ENCODE measurements at regions not wholly inside any gene's neighbourhood (a gene's known extent, or its start where the extent isn't known, plus 50 kb on each side); places are given as distances from the start of the nearest gene placed in this dataset.

DNA sequence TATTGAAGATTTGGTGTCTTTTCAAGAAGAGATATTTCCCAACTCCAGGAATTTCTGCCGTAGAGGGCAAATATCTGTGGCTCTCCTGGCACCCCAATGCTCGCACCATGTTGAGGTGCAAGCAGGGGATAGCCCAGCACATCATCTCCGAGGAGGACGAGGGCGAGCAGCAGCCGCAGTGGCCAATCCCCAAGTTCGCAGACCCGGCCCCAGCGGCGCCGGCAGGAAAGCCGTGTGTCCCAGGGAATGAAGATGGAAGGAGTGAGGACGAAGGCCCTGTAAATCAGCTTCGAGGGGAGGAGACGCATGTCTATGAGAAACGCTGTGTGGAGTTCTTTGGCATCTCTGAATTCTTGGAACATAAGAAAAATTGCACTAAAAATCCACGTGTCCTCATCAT lies 213.4 kb upstream of the UBE2E2 start:
- ATAC-seq (no peak), DNase-seq (ENCODE audit: low spot score in 2 of 2) (no peak)
- no peak overlapping the region for H3K27ac Mint-ChIP-seq
- peaks cover 0 to 4% of the 10 kb centered on the region in 2 donors for H3K36me3 Mint-ChIP-seq
- H3K9me3 Mint-ChIP-seq: peaks cover 7 to 15% of the 10 kb centered on the region in 2 donors

DNA sequence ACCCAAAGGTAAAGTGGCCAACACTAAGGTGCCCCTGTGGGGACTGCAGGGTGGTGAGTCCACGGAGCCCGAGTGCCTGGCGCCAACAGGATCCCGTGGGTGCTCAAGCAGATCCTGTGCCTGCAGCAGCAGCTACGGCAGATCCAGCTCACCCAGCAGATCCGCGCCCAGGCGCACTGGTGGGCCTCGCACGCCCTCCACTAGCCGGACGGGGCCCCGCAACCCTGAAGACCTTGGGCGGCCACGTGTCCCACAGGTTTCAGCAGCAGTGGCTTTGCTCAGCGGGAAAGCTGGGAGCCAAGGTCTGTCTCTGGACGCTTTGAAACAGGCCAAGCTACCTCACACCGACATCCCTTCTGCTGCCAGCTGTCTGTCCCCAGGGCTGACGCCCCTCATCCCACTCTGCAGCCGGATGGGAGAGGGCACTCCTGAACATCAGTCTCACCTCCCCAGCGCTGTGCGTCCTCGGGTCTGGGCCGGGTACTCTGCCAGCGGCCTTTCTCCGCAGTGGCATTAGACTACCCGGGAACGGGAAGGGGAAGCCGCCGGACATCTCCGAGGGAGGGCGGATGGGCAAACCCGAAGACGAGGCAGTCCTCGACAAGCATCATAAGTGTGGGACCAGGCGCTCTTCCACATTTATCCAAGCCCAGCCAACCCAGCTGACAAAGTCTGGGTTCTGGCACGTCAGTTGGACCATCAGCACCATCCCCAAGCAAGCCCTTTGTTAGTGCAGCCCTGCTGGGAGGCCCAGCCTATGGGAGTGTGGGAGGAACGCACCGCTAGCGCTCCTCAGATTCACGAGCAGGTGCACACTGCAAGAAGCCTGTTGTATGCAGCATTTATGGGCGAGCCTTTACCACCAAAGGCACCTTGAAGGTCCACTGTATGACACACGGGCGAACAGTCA lies 212.6 kb upstream of the UBE2E2 start:
- ATAC-seq: no peak
- DNase-seq (ENCODE audit: low spot score in 2 of 2): no peak
- no peak overlapping the region for H3K27ac Mint-ChIP-seq
- peaks cover 0 to 13% of the 10 kb centered on the region in 2 donors for H3K9me3 Mint-ChIP-seq
- peaks cover 0 to 4% of the 10 kb centered on the region in 2 donors for H3K36me3 Mint-ChIP-seq

DNA sequence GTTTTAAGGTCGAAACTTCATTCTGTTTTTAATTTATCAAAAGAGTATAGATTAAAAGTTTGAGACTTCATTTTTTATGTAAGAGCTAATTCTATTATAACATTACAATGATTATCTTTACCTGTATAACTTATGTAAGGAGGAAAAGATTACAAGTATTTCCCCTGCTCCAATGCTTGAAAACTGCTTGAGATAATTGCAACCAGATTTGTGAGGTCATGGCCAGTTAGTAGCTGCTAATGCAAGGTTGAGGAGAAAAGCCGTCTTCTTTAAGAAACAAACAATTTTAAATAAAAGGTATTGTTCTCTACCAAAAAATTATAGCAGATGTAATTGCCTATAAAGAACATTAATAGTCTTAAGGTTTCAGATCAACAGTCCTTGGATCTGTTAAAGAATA lies 208.3 kb upstream of the UBE2E2 start:
- Mint-ChIP-seq H3K27ac (no peak overlapping the region), H3K9me3 (no peaks in the 10 kb centered on the region), H3K36me3 (peaks cover 0 to 4% of the 10 kb centered on the region in 2 donors)
- no peak for DNase-seq (ENCODE audit: low spot score in 2 of 2)
- ATAC-seq: no peak

GRCh38 chr3:22996920-22997571 lies 206.1 kb upstream of the UBE2E2 start:
- H3K27ac Mint-ChIP-seq: peak overlapping the region in 1 of 2 donors; percentile 53
- H3K36me3 Mint-ChIP-seq: no peaks in the 10 kb centered on the region

DNA sequence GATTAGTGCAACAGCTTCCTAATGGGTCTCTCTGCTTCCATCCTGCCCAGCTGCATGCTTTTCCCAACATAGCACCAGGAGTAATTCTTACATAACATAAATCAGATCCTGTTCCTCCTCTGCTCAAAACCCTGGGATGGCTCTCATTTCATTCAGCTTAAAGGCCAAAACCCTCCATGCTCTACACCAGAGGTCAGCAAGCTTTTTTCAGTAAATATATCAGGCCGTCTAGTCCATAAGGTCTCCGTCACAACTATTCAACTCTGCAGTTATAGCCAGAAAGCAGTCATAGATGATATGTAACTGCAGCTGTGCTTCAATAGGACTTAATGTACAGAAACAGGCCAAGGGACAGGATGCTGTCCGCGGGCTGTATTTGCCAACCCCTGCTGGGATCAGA lies 202.8 kb upstream of the UBE2E2 start:
- ATAC-seq (no peak), DNase-seq (ENCODE audit: low spot score in 2 of 2) (no peak)
- Mint-ChIP-seq H3K36me3 (no peaks in the 10 kb centered on the region), H3K27ac (no peak overlapping the region), H3K9me3 (no peaks in the 10 kb centered on the region)

More at GRCh38 chr3:22996920-22997571, 206.1 kb upstream of the UBE2E2 start:
- ATAC-seq: no peak
- H3K9me3 Mint-ChIP-seq: no peaks in the 10 kb centered on the region
- DNase-seq (ENCODE audit: low spot score in 2 of 2): no peak

DNA sequence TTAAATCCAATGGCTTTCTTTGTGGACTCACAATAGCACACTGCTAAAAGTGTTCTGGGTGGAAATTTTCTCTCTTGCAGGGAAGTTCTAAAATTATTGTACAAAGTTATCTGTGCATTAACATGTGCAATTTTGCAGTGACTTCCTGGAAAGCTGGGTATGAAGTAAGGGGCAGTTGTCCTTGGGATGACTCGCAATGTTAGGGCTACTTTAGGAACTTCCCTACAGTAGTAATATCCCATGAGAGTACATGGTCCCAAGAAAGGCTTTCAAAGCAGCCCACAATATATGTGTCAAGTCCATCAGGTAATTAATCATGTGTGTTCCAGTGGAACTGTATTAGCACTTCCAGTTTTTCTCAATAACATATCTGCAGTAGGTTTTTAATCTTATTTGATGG lies 201.0 kb upstream of the UBE2E2 start:
- H3K27ac Mint-ChIP-seq: no peak overlapping the region
- ATAC-seq: no peak
- no peaks in the 10 kb centered on the region for H3K9me3 Mint-ChIP-seq
- DNase-seq (ENCODE audit: low spot score in 2 of 2): no peak
- no peaks in the 10 kb centered on the region for H3K36me3 Mint-ChIP-seq

DNA sequence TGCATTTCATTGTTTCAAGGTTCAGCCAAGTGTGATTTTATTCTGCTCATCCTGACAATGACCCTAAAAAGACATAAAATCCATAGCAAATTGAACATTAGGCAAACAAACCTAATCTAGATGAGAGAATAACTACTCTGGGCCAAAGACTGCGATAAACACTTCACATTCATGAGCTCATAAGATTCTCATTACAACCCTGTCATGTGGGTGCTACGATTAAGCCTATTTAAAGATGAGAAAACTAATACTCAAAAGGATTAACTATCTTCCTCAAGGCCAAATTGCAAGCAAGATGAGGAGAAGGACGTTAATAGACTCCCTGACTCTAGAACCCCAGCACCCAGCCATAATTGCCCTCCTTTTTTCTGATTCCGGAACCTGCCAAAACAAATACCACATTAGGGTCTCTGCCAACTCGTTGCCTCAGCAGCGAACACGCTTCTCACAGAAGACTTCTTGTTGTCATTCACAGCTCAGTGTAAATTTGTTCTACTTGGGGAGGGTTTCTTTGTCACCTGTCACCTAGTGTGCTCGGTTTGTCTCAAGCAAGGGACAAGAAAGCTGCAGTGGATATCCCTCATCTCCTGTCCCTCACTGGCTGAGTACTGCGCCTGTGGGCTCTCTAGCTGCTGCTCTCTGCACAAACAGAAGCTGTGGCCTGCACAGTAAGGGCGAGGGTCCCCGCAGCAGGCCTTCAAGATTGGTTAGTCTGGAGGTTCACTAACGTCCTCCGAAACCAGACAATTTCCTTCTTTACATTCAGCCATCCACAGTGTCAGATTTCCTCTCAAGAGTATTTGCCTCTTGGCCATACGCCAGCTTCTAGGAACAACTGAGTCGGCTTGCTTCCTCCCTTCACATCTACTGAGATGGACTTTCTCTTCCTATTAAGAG lies 200.0 kb upstream of the UBE2E2 start:
- Mint-ChIP-seq H3K9me3 (no peaks in the 10 kb centered on the region), H3K27ac (no peak overlapping the region), H3K36me3 (no peaks in the 10 kb centered on the region)
- ATAC-seq (no peak), DNase-seq (ENCODE audit: low spot score in 2 of 2) (no peak)

GRCh38 chr3:23003733-23004046 lies 199.4 kb upstream of the UBE2E2 start:
- H3K27ac Mint-ChIP-seq: no peak overlapping the region
- H3K36me3 Mint-ChIP-seq: no peaks in the 10 kb centered on the region
- ATAC-seq (no peak), DNase-seq (ENCODE audit: low spot score in 2 of 2) (no peak)
- no peaks in the 10 kb centered on the region for H3K9me3 Mint-ChIP-seq

GRCh38 chr3:23004971-23005370 lies 198.2 kb upstream of the UBE2E2 start:
- Mint-ChIP-seq H3K27ac (no peak overlapping the region), H3K36me3 (no peaks in the 10 kb centered on the region), H3K9me3 (no peaks in the 10 kb centered on the region)
- ATAC-seq (no peak), DNase-seq (ENCODE audit: low spot score in 2 of 2) (no peak)

DNA sequence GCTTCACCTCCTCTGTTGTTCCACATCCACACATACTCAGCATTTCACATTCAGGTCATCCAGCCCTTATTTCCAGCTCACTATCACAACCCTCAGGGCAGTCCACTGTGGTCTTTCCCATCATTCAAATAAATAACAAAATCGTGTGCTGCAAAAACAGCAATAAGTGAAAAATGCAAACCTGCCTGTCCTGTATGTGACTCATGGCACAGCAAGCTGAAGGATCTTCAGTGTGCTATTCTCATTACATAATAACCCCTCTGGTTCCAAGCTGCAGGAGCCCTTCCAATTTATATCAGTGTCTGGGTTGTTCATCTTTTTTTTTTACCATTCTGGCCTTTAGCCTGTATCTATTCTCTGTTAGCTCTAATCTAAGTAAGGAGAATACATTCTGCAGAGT lies 185.3 kb upstream of the UBE2E2 start:
- ATAC-seq (no peak), DNase-seq (ENCODE audit: low spot score in 2 of 2) (no peak)
- H3K27ac Mint-ChIP-seq: no peak overlapping the region
- H3K36me3 Mint-ChIP-seq: peaks cover 16 to 18% of the 10 kb centered on the region in 2 donors
- peaks cover 15 to 20% of the 10 kb centered on the region in 2 donors for H3K9me3 Mint-ChIP-seq

- Mint-ChIP-seq H3K27ac (no peak overlapping the region), H3K9me3 (peaks cover 22 to 28% of the 10 kb centered on the region in 2 donors), H3K36me3 (peaks cover 18 to 22% of the 10 kb centered on the region in 2 donors)
- no peak for DNase-seq (ENCODE audit: low spot score in 2 of 2)
- ATAC-seq: no peak
These were observed 183.4 kb upstream of the UBE2E2 start for GRCh38 chr3:23019596-23020300.

DNA sequence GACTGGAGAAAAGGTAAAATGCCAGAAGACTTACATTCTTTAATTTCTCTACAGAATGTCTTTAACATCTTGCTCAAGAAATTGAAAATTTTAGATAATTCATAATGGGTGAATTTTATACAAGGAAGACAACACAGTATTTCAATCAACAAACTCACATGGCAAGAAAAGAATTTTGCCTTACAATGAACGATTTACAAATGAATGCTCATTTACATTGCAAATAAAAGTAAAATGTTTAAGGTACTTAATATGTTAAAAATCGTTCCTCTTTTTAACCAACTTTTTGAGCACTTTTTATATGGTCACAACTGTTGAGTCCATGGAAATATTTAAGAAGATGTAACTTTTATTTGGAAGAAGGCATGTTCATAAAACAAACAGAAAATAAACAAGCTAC lies 174.8 kb upstream of the UBE2E2 start:
- H3K9me3 Mint-ChIP-seq: peaks cover 7 to 20% of the 10 kb centered on the region in 2 donors
- H3K27ac Mint-ChIP-seq: no peak overlapping the region
- DNase-seq (ENCODE audit: low spot score in 2 of 2): no peak
- ATAC-seq: no peak
- H3K36me3 Mint-ChIP-seq: peaks cover 0 to 11% of the 10 kb centered on the region in 2 donors

DNA sequence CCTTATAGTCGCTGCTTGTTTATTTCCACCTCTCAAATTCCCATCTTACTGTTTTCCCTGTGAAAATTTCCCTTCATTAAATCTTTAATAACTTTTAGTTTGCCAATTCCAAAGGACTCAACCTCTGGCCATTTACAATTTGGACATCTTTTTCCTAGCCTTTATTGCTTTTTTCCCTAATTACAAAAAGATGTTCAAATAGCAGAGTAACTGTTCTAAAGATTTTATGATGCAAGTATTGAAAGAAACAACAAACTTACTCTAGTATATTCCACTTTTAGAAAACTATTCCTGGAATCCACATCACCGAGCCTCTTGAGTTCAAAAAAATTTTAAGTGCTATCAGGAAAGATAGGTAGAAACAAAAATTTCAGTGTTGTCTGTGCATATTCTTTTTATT lies 174.1 kb upstream of the UBE2E2 start:
- ATAC-seq: no peak
- no peak for DNase-seq (ENCODE audit: low spot score in 2 of 2)
- H3K27ac Mint-ChIP-seq: no peak overlapping the region

DNA sequence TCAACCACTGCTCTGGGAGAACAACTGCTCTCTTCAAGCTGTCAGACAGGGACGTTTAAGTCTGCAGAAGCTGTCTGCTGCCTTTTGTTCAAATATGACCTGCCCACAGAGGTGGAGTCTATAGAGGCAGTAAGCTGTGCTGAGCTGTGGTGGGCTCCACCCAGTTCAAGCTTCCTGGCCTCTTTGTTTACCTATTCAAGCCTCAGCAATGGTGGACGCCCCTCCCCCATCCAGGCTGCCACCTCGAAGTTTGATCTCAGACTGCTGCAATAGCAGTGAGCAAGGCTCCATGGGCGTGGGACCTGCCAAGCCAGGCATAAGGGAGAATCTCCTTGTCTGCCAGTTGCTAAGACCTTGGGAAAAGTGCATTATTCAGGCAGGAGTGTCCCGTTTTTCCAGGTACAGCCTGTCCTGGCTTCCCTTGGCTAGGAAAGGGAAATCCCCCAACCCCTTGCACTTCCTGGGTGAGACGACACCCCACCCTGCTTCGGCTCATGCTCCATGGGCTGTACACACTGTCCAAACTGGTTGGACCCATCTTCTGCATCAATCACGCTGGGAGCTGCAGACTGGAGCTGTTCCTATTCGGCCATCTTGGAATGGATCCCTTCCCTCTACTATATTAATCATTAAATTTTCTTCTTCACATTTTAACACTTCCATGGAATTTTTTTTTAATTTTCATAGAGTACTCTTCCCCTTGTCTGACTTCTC lies 167.0 kb upstream of the UBE2E2 start:
- Mint-ChIP-seq H3K9me3 (peaks cover 14% of the 10 kb centered on the region in 2 donors), H3K27ac (no peak overlapping the region), H3K36me3 (peaks cover 7 to 8% of the 10 kb centered on the region in 2 donors)
- no peak for ATAC-seq
- no peak for DNase-seq (ENCODE audit: low spot score in 2 of 2)

More for the DNA sequence above, 174.1 kb upstream of the UBE2E2 start:
- Mint-ChIP-seq H3K9me3 (peaks cover 6 to 21% of the 10 kb centered on the region in 2 donors), H3K36me3 (peaks cover 0 to 12% of the 10 kb centered on the region in 2 donors)

- H3K27ac Mint-ChIP-seq: no peak overlapping the region
- peaks cover 9 to 14% of the 10 kb centered on the region in 2 donors for H3K9me3 Mint-ChIP-seq
- DNase-seq (ENCODE audit: low spot score in 2 of 2) (no peak), ATAC-seq (no peak)
- H3K36me3 Mint-ChIP-seq: peaks cover 6 to 7% of the 10 kb centered on the region in 2 donors
These were observed 166.4 kb upstream of the UBE2E2 start for GRCh38 chr3:23036728-23037127.

- Mint-ChIP-seq H3K36me3 (peaks cover 2 to 7% of the 10 kb centered on the region in 2 donors), H3K9me3 (peaks cover 3 to 11% of the 10 kb centered on the region in 2 donors), H3K27ac (no peak overlapping the region)
- ATAC-seq (no peak), DNase-seq (ENCODE audit: low spot score in 2 of 2) (no peak)
These were observed 164.7 kb upstream of the UBE2E2 start for GRCh38 chr3:23038471-23038870.

All from activated naive CD4-positive, alpha-beta T cell treated with anti-CD3 and anti-CD28 coated beads, Interleukin-2, amount 50 U/mL, for 72 hours (primary cell).